ENCODE measurements at regions not wholly inside any gene's neighbourhood (a gene's known extent, or its start where the extent isn't known, plus 50 kb on each side); places are given as distances from the start of the nearest gene placed in this dataset.

GRCh38 chr13:90276216-90276615, 1071.3 kb upstream of the MIR17HG start:
- TF ChIP-seq CTCF (IDR thresholded peaks at IDR 0.05) (no peak), EZH2phosphoT487 (IDR thresholded peaks at IDR 0.05) (no peak)

Data from neural progenitor cell (in vitro differentiated cells).